Neural cell (in vitro differentiated cells): ENCODE measurements at regions not wholly inside any gene's neighbourhood (a gene's known extent, or its start where the extent isn't known, plus 50 kb on each side); places are given as distances from the start of the nearest gene placed in this dataset.

ENCODE experiments used
- EP300 ChIP-seq: fragments of 450-650 bp; conservative IDR thresholded peaks from 2 replicates; pipeline ENCODE4 v1.6.1; 2014; ENCODE audit warnings: antibody characterized with exemption, mild to moderate bottlenecking, moderate library complexity; ENCODE audit not compliant: poor library complexity, severe bottlenecking
- MXI1 ChIP-seq: fragments of 450-650 bp; conservative IDR thresholded peaks from 2 replicates; pipeline ENCODE4 v1.6.1; 2014; ENCODE audit warnings: antibody characterized with exemption, mild to moderate bottlenecking; ENCODE audit not compliant: poor library complexity, severe bottlenecking
- POLR2AphosphoS5 ChIP-seq: IDR thresholded peaks from 2 replicates; pipeline ENCODE4 v1.6.1; 2012
- RAD21 ChIP-seq: fragments of 450-650 bp; conservative IDR thresholded peaks from 2 replicates; pipeline ENCODE4 v1.6.1; 2014; ENCODE audit warnings: antibody characterized with exemption, mild to moderate bottlenecking, moderate library complexity
- SMC3 ChIP-seq: fragments of 450-650 bp; conservative IDR thresholded peaks from 2 replicates; pipeline ENCODE4 v1.6.1; 2014; ENCODE audit warnings: antibody characterized with exemption, mild to moderate bottlenecking, moderate library complexity; ENCODE audit not compliant: poor library complexity
- TAF1 ChIP-seq: IDR thresholded peaks from 2 replicates; pipeline ENCODE4 v1.6.1; 2012; ENCODE audit warnings: low read depth
- TF ChIP-seq, protein P1 (sequence below): fragments of 450-650 bp; IDR thresholded peaks from 2 replicates; pipeline ENCODE4 v1.5.1; 2014; ENCODE audit warnings: antibody characterized with exemption, mild to moderate bottlenecking, moderate library complexity; ENCODE audit not compliant: poor library complexity, severe bottlenecking
- TF ChIP-seq, protein P2 (sequence below): IDR thresholded peaks from 2 replicates; pipeline ENCODE4 v1.6.1; 2012; ENCODE audit warnings: borderline replicate concordance

DNA sequence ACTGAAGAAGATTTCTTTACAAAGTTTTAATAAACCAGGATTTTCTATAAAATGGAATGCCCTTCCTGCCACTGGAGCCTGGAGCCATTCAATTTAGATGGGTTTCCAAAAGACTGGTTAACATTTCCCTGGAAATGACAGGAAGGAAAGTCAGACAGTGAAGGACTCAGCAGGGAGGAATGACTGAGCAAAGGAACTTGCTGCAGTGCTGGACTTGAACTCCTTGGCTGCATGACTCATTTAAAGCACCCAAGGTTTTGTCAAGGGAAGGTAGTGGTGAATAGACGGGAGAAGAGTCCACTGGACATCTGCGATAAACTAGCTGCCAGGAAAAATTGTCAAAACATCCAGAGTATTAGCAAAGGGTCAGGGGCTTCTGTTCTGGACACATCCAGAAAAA is 163.8 kb upstream of the SLC28A3 start:
- TF ChIP-seq, protein P1, sequence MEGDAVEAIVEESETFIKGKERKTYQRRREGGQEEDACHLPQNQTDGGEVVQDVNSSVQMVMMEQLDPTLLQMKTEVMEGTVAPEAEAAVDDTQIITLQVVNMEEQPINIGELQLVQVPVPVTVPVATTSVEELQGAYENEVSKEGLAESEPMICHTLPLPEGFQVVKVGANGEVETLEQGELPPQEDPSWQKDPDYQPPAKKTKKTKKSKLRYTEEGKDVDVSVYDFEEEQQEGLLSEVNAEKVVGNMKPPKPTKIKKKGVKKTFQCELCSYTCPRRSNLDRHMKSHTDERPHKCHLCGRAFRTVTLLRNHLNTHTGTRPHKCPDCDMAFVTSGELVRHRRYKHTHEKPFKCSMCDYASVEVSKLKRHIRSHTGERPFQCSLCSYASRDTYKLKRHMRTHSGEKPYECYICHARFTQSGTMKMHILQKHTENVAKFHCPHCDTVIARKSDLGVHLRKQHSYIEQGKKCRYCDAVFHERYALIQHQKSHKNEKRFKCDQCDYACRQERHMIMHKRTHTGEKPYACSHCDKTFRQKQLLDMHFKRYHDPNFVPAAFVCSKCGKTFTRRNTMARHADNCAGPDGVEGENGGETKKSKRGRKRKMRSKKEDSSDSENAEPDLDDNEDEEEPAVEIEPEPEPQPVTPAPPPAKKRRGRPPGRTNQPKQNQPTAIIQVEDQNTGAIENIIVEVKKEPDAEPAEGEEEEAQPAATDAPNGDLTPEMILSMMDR = no peak
- no peak for TF ChIP-seq TAF1
- no peak for TF ChIP-seq EP300
- TF ChIP-seq POLR2AphosphoS5 = no peak
- TF ChIP-seq SMC3 = no peak
- no peak for TF ChIP-seq RAD21
- TF ChIP-seq, protein P2, sequence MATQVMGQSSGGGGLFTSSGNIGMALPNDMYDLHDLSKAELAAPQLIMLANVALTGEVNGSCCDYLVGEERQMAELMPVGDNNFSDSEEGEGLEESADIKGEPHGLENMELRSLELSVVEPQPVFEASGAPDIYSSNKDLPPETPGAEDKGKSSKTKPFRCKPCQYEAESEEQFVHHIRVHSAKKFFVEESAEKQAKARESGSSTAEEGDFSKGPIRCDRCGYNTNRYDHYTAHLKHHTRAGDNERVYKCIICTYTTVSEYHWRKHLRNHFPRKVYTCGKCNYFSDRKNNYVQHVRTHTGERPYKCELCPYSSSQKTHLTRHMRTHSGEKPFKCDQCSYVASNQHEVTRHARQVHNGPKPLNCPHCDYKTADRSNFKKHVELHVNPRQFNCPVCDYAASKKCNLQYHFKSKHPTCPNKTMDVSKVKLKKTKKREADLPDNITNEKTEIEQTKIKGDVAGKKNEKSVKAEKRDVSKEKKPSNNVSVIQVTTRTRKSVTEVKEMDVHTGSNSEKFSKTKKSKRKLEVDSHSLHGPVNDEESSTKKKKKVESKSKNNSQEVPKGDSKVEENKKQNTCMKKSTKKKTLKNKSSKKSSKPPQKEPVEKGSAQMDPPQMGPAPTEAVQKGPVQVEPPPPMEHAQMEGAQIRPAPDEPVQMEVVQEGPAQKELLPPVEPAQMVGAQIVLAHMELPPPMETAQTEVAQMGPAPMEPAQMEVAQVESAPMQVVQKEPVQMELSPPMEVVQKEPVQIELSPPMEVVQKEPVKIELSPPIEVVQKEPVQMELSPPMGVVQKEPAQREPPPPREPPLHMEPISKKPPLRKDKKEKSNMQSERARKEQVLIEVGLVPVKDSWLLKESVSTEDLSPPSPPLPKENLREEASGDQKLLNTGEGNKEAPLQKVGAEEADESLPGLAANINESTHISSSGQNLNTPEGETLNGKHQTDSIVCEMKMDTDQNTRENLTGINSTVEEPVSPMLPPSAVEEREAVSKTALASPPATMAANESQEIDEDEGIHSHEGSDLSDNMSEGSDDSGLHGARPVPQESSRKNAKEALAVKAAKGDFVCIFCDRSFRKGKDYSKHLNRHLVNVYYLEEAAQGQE = no peak
- no peak for TF ChIP-seq MXI1
